WI38 (cell line): ENCODE measurements at regions not wholly inside any gene's neighbourhood (a gene's known extent, or its start where the extent isn't known, plus 50 kb on each side); places are given as distances from the start of the nearest gene placed in this dataset.

ENCODE experiments used
- H3K4me3 ChIP-seq: 2 replicates; pipeline ENCODE4 v1.5.1; 2011; ENCODE audit warnings: low read depth, mild to moderate bottlenecking, control low read depth, low read length
- CTCF ChIP-seq: IDR thresholded peaks from 2 replicates; pipeline ENCODE4 v1.5.1; 2012; ENCODE audit warnings: low read depth, mild to moderate bottlenecking, control low read depth, low read length

- H3K4me3 ChIP-seq = no peak overlapping the region
- no peak for TF ChIP-seq CTCF
These were observed 117.0 kb downstream of the PCDH7 start for GRCh38 chr4:30837131-30837539.

- TF ChIP-seq CTCF = no peak
- no peak overlapping the region for H3K4me3 ChIP-seq
These were observed 117.7 kb downstream of the PCDH7 start for GRCh38 chr4:30837861-30838260.

- H3K4me3 ChIP-seq = no peak overlapping the region
- no peak for TF ChIP-seq CTCF
These were observed 118.2 kb downstream of the PCDH7 start for GRCh38 chr4:30838331-30838730.

GRCh38 chr4:30839583-30840520, 119.7 kb downstream of the PCDH7 start:
- H3K4me3 ChIP-seq = no peak overlapping the region
- no peak for TF ChIP-seq CTCF

GRCh38 chr4:30840571-30840970, 120.4 kb downstream of the PCDH7 start:
- no peak overlapping the region for H3K4me3 ChIP-seq
- TF ChIP-seq CTCF = no peak

GRCh38 chr4:30842142-30842541, 122.0 kb downstream of the PCDH7 start:
- no peak for TF ChIP-seq CTCF
- no peak overlapping the region for H3K4me3 ChIP-seq

GRCh38 chr4:30842689-30843088, 122.5 kb downstream of the PCDH7 start:
- no peak overlapping the region for H3K4me3 ChIP-seq
- no peak for TF ChIP-seq CTCF
